Fibroblast of lung (primary cell): ENCODE measurements at regions not wholly inside any gene's neighbourhood (a gene's known extent, or its start where the extent isn't known, plus 50 kb on each side); places are given as distances from the start of the nearest gene placed in this dataset.
"Not testable (repeated sequence)": the region's sequence is repeated elsewhere in the genome, so short reads cannot be mapped to it uniquely, and the experiment has no call there.

Experiments
- DNase-seq, 2 donors: peaks; one replicate each; pipeline versions ENCODE4 v3.0.0 to v3.0.0-alpha.2; 2010; ENCODE audit warnings: low read depth in 2 of 2
- H2AFZ ChIP-seq: 2 replicates; pipeline ENCODE4 v1.5.1; 2012; ENCODE audit warnings: low read length, control low read depth, inconsistent platforms
- H3K27ac ChIP-seq: 2 replicates; pipeline ENCODE4 v1.5.1; 2011; ENCODE audit warnings: low read length, control low read depth; ENCODE audit not compliant: insufficient read depth
- H3K27me3 ChIP-seq: 2 replicates; pipeline ENCODE4 v1.5.1; 2011; ENCODE audit warnings: mild to moderate bottlenecking, low read length; ENCODE audit not compliant: control insufficient read depth, insufficient read depth
- H3K36me3 ChIP-seq: 2 replicates; pipeline ENCODE4 v1.5.1; 2011; ENCODE audit warnings: low read length; ENCODE audit not compliant: control insufficient read depth, insufficient read depth
- H3K4me1 ChIP-seq: 2 replicates; pipeline ENCODE4 v1.5.1; 2011; ENCODE audit warnings: low read length; ENCODE audit not compliant: control insufficient read depth, insufficient read depth; ENCODE audit errors: extremely low read depth
- H3K4me2 ChIP-seq: 2 replicates; pipeline ENCODE4 v1.5.1; 2011; ENCODE audit warnings: low read length, control low read depth; ENCODE audit not compliant: insufficient read depth; ENCODE audit errors: extremely low read depth
- H3K4me3 ChIP-seq, 4 experiments: fragments of 200-600 bp in 1 of 4; sonication (generic) in 1 of 4; replicated peaks in 1 of 4; 2 replicates each; pipeline ENCODE4 v1.5.1; 2011 to 2016; ENCODE audit warnings: low read length in 4 of 4, low read depth in 3 of 4, mild to moderate bottlenecking in 3 of 4, control low read depth in 2 of 4, inconsistent platforms in 1 of 4, mixed read lengths in 1 of 4; ENCODE audit not compliant: insufficient read depth in 1 of 4; ENCODE audit errors: control extremely low read depth in 1 of 4
- H3K79me2 ChIP-seq: 2 replicates; pipeline ENCODE4 v1.5.1; 2012; ENCODE audit warnings: mild to moderate bottlenecking, low read length, inconsistent platforms; ENCODE audit not compliant: control insufficient read depth, insufficient read depth
- H3K9ac ChIP-seq: 2 replicates; pipeline ENCODE4 v1.5.1; 2011; ENCODE audit warnings: mild to moderate bottlenecking, low read length, control low read depth; ENCODE audit not compliant: insufficient read depth
- H3K9me3 ChIP-seq: 2 replicates; pipeline ENCODE4 v1.5.1; 2012; ENCODE audit warnings: low read depth, low read length; ENCODE audit not compliant: control insufficient read depth, insufficient read depth
- H4K20me1 ChIP-seq: 2 replicates; pipeline ENCODE4 v1.5.1; 2011; ENCODE audit warnings: low read length; ENCODE audit not compliant: control insufficient read depth, insufficient read depth; ENCODE audit errors: extremely low read depth
- EZH2 ChIP-seq: IDR thresholded peaks from 2 replicates; pipeline ENCODE4 v1.5.1; 2012; ENCODE audit warnings: low read length, control low read depth, mild to moderate bottlenecking; ENCODE audit errors: missing control alignments
- TF ChIP-seq, protein P1 (sequence below), 2 donors: IDR thresholded peaks in 1 of 2; conservative IDR thresholded peaks in 1 of 2; 1 replicate in 1 of 2; 2 replicates in 1 of 2; pipeline ENCODE4 v1.5.1; 2011 to 2012; ENCODE audit warnings: low read length in 2 of 2, control low read depth in 1 of 2, inconsistent platforms in 1 of 2, low read depth in 1 of 2, mild to moderate bottlenecking in 1 of 2

DNA sequence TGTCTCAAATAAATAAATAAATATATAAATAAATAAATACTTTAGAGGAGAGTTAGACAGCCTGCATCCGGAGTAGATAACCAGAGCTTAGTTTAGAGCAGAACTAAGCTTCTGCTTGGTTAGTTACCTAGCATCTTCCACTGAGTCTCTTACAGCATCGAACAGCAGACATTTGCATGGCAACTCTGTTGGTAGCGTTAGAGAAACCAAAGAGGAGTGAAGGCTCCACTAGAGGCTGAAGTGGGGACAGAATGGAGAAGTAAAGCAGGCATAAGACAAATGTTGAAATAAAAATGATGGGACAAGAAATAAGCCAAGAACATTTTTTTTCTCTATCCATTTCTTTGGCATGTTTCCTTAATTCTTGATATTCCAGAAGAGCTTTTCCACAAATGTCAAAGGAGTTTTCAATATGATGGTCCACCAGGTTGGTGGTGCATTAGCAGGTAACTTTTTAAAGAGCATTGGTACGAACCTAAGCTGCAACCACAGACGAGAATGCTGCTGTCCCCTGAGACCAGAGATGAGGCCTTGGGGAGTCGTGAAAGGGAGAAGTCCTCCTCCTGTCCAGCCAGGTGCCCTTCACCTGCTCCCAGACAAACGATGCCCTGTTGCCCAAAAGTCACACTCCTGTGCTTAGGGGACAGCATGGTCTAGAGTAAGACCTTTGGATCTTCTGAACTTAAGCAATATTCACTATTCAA is 438.3 kb downstream of the DIRAS2 start:
- H3K9me3 ChIP-seq, result no peaks in the 10 kb centered on the region
- H3K4me2 ChIP-seq, result no peak overlapping the region
- H3K79me2 ChIP-seq, result no peaks in the 10 kb centered on the region
- no peak overlapping the region for H3K4me3 ChIP-seq
- H4K20me1 ChIP-seq, result no peaks in the 10 kb centered on the region
- H3K27ac ChIP-seq, result no peak overlapping the region
- no peaks in the 10 kb centered on the region for H3K4me1 ChIP-seq
- no peak for TF ChIP-seq EZH2
- TF ChIP-seq, protein P1, sequence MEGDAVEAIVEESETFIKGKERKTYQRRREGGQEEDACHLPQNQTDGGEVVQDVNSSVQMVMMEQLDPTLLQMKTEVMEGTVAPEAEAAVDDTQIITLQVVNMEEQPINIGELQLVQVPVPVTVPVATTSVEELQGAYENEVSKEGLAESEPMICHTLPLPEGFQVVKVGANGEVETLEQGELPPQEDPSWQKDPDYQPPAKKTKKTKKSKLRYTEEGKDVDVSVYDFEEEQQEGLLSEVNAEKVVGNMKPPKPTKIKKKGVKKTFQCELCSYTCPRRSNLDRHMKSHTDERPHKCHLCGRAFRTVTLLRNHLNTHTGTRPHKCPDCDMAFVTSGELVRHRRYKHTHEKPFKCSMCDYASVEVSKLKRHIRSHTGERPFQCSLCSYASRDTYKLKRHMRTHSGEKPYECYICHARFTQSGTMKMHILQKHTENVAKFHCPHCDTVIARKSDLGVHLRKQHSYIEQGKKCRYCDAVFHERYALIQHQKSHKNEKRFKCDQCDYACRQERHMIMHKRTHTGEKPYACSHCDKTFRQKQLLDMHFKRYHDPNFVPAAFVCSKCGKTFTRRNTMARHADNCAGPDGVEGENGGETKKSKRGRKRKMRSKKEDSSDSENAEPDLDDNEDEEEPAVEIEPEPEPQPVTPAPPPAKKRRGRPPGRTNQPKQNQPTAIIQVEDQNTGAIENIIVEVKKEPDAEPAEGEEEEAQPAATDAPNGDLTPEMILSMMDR (conservative IDR thresholded peaks at IDR 0.05 in 1 of 2, IDR thresholded peaks at IDR 0.05 in 1 of 2; ENCODE audit: low read depth in 1 of 2, low read length in 2 of 2), result no peak
- no peaks in the 10 kb centered on the region for H3K27me3 ChIP-seq
- no peak overlapping the region for H3K9ac ChIP-seq
- H3K36me3 ChIP-seq, result no peaks in the 10 kb centered on the region
- no peak overlapping the region for H2AFZ ChIP-seq
- no peak for DNase-seq

DNA sequence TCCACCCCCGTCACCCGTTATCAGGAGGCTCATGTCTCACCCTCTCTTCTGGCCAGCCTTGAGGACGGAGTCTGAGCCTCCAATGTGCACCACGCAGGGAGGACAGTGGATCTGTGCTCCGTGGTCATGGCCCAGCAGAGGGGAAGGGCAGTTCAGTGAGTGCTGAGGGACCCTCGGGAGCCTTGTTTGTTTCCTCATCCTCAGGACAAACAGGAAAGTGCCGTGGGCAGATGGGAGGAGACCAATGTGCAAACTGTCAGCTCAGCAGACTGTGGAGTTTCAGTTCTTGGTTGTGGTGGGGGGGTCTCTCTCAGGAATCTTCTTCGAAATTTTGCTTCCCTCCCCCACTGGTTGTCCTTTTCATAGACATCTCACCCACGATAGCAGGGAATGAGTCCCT is 429.6 kb downstream of the DIRAS2 start:
- DNase-seq, H3K36me3 ChIP-seq, H4K20me1 ChIP-seq, H3K27me3 ChIP-seq, H3K4me2 ChIP-seq, H3K27ac ChIP-seq, H3K4me3 ChIP-seq, H3K4me1 ChIP-seq, H3K9ac ChIP-seq, H3K9me3 ChIP-seq, H3K79me2 ChIP-seq, H2AFZ ChIP-seq: not testable (repeated sequence)

DNA sequence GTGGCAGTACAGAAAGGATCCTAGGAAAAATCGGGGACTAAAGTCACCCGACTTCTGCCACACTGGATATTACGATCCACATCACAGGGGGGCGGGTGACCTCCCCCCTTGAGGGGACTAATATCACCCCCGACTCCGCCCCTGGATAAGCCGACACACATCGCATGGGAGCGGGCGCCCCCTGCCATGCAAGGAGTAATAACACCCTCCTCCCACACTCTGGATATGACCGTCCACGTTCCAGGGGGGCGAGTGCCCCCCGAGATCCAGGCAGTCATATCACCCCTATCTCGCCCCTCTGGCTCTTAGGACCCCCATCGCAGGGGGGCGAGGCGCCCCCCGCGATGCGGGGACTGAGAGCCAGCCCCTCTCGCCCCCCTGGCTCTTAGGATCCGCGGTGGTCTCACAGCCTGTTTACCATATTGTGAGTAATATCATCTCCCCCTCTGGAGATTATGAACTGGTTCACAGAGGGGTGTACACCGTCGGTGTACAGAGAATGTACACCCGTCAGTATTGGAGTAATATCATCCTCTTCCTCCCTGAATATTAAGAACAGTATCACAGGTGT is 423.0 kb downstream of the DIRAS2 start:
- Histone ChIP-seq H3K27ac (no peak overlapping the region), H3K79me2 (no peaks in the 10 kb centered on the region), H3K9me3 (no peaks in the 10 kb centered on the region), H2AFZ (no peak overlapping the region), H3K4me2 (no peak overlapping the region), H4K20me1 (no peaks in the 10 kb centered on the region), H3K27me3 (no peaks in the 10 kb centered on the region), H3K4me3 (no peak overlapping the region), H3K36me3 (no peaks in the 10 kb centered on the region), H3K4me1 (no peaks in the 10 kb centered on the region), H3K9ac (no peak overlapping the region)
- no peak for TF ChIP-seq EZH2
- TF ChIP-seq, protein P1 (conservative IDR thresholded peaks at IDR 0.05 in 1 of 2, IDR thresholded peaks at IDR 0.05 in 1 of 2; ENCODE audit: low read depth in 1 of 2, low read length in 2 of 2), result peak in 1 of 2 donors; percentile 11
- DNase-seq, result no peak

DNA sequence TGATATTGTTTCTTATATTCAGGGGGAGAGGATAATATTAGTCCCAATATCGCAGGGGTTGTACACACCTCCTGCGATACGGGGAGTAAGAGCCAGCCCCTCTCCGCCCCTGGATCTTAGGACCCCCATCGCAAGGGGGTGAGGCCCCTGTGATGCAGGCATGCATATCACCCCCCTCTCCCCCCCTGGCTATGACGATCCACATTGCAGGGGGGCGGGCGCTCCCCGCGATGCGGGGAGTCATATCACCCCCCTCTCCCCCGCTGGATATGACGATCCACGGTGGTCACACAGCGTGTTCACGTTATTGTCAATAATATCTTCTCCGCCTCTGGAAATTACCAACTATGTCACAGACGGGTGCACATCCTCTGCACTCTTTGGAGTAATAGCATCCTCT is 420.7 kb downstream of the DIRAS2 start:
- H3K9ac ChIP-seq, H4K20me1 ChIP-seq, H3K36me3 ChIP-seq, H3K4me1 ChIP-seq, H3K4me3 ChIP-seq, H3K27ac ChIP-seq, H3K27me3 ChIP-seq, H3K4me2 ChIP-seq, H2AFZ ChIP-seq, H3K9me3 ChIP-seq, H3K79me2 ChIP-seq, DNase-seq: not testable (repeated sequence)
